ENCODE measurements at regions not wholly inside any gene's neighbourhood (a gene's known extent, or its start where the extent isn't known, plus 50 kb on each side); places are given as distances from the start of the nearest gene placed in this dataset.

GRCh38 chr11:129610125-129610524 is 205.5 kb upstream of the TMEM45B start:
- TF ChIP-seq POLR2A (IDR thresholded peaks at IDR 0.05) (no peak), EP300 (IDR thresholded peaks at IDR 0.05) (no peak)

Measured in sigmoid colon (tissue), 4 donors.